SK-N-SH (cell line): ENCODE measurements at regions not wholly inside any gene's neighbourhood (a gene's known extent, or its start where the extent isn't known, plus 50 kb on each side); places are given as distances from the start of the nearest gene placed in this dataset.
"Not testable (repeated sequence)": the region's sequence is repeated elsewhere in the genome, so short reads cannot be mapped to it uniquely, and the experiment has no call there.

Experiments used
- CTCF ChIA-PET: fragments of 300-600, 350-600 bp; formaldehyde crosslinking; extraction: SDS; loops from one replicate; lab custom pipeline; 2021; lab: Yijun Ruan, JAX
- POLR2A ChIA-PET: fragments of 350-600 bp; sonication (Branson Sonifier 250); formaldehyde crosslinking; extraction: SDS; loops from one replicate; lab custom pipeline; 2020; ENCODE audit warnings: antibody characterized with exemption, inconsistent platforms; lab: Yijun Ruan, JAX
- DNase-seq: peaks from one replicate; pipeline ENCODE4 v3.0.0; 2012
- H2AFZ ChIP-seq: fragments of 200-600 bp; sonication (generic); 2 replicates; pipeline ENCODE4 v1.8.1; 2016; ENCODE audit warnings: antibody characterized with exemption, mild to moderate bottlenecking, low read depth
- H3F3A ChIP-seq: fragments of 200-600 bp; sonication (generic); replicated peaks from 2 replicates; pipeline ENCODE3; 2016; ENCODE audit warnings: antibody characterized with exemption, mild to moderate bottlenecking; ENCODE audit not compliant: insufficient read depth
- H3K27ac ChIP-seq, 2 experiments: fragments of 200-500 bp in 1 of 2; fragments of 200-600 bp in 1 of 2; sonication (Bioruptor generic) in 1 of 2; sonication (generic), shearing (Covaris generic) in 1 of 2; 2 replicates each; pipeline versions ENCODE4 v1.5.1 to v1.6.1; 2014 to 2016; ENCODE audit warnings: low read depth in 2 of 2, inconsistent platforms in 1 of 2, low read length in 1 of 2, mild to moderate bottlenecking in 1 of 2, mixed read lengths in 1 of 2
- H3K27me3 ChIP-seq: fragments of 200-600 bp; sonication (generic), shearing (Covaris generic); 2 replicates; pipeline ENCODE4 v1.6.1; 2016; ENCODE audit warnings: mixed run types; ENCODE audit not compliant: insufficient read depth
- H3K36me3 ChIP-seq, 2 experiments: fragments of 200-500 bp in 1 of 2; fragments of 200-600 bp in 1 of 2; sonication (Bioruptor generic) in 1 of 2; sonication (generic) in 1 of 2; replicated peaks in 1 of 2; 2 replicates each; pipeline versions ENCODE3 to v1.5.1; 2014 to 2016; ENCODE audit warnings: low read length in 1 of 2, mild to moderate bottlenecking in 1 of 2; ENCODE audit not compliant: insufficient read depth in 2 of 2, control insufficient read depth in 1 of 2
- H3K4me1 ChIP-seq, 2 experiments: fragments of 200-500 bp in 1 of 2; fragments of 200-600 bp in 1 of 2; sonication (Bioruptor generic) in 1 of 2; sonication (generic), shearing (Covaris generic) in 1 of 2; 2 replicates each; pipeline versions ENCODE4 v1.5.1 to v1.6.1; 2014 to 2016; ENCODE audit warnings: low read depth in 1 of 2, low read length in 1 of 2, mixed run types in 1 of 2; ENCODE audit not compliant: insufficient read depth in 2 of 2, control insufficient read depth in 1 of 2
- H3K4me2 ChIP-seq: fragments of 200-600 bp; sonication (generic), shearing (Covaris generic); 2 replicates; pipeline ENCODE4 v1.6.1; 2017; ENCODE audit warnings: mixed run types
- H3K4me3 ChIP-seq, 2 experiments: fragments of 200-500 bp in 1 of 2; fragments of 200-600 bp in 1 of 2; sonication (Bioruptor generic) in 1 of 2; sonication (generic), shearing (Covaris generic) in 1 of 2; 2 replicates each; pipeline versions ENCODE4 v1.5.1 to v1.8.1; 2014 to 2016; ENCODE audit warnings: low read depth in 2 of 2, inconsistent platforms in 1 of 2, low read length in 1 of 2, mild to moderate bottlenecking in 1 of 2, mixed read lengths in 1 of 2, moderate library complexity in 1 of 2
- H3K79me2 ChIP-seq: fragments of 200-600 bp; sonication (generic); 2 replicates; pipeline ENCODE4 v1.8.1; 2017; ENCODE audit warnings: mild to moderate bottlenecking; ENCODE audit not compliant: insufficient read depth
- H3K9ac ChIP-seq: fragments of 200-600 bp; sonication (generic); 2 replicates; pipeline ENCODE4 v1.6.1; 2017; ENCODE audit warnings: mixed run types
- H3K9me2 ChIP-seq: fragments of 200-600 bp; sonication (generic); 2 replicates; pipeline ENCODE4 v1.6.1; 2017; ENCODE audit warnings: mixed run types
- H3K9me3 ChIP-seq: fragments of 200-600 bp; sonication (generic); 2 replicates; pipeline ENCODE4 v1.6.1; 2017; ENCODE audit warnings: mixed run types, mild to moderate bottlenecking, moderate library complexity
- H4K20me1 ChIP-seq: fragments of 200-600 bp; sonication (generic); 2 replicates; pipeline ENCODE4 v1.6.1; 2017; ENCODE audit warnings: mild to moderate bottlenecking, mixed run types; ENCODE audit not compliant: insufficient read depth
- CHD2 ChIP-seq: fragments of 150-350 bp; IDR thresholded peaks from 2 replicates; pipeline ENCODE4 v1.6.1; 2018; ENCODE audit warnings: low read length; ENCODE audit not compliant: partially characterized antibody
- FOXJ3 ChIP-seq: sonication (generic); formaldehyde crosslinking; IDR thresholded peaks from 2 replicates; pipeline ENCODE4 v1.5.1; 2020; ENCODE audit warnings: mild to moderate bottlenecking, missing genetic modification reagents
- IRF3 ChIP-seq: fragments of 150-350 bp; IDR thresholded peaks from 2 replicates; pipeline ENCODE4 v1.6.1; 2016; ENCODE audit warnings: mild to moderate bottlenecking, low read depth, low read length
- NFIC ChIP-seq: IDR thresholded peaks from 2 replicates; pipeline ENCODE4 v1.4.0; 2012; ENCODE audit warnings: borderline replicate concordance
- PBX3 ChIP-seq: IDR thresholded peaks from 2 replicates; pipeline ENCODE4; 2012
- POLR2AphosphoS5 ChIP-seq: IDR thresholded peaks from 2 replicates; pipeline ENCODE4 v1.6.1; 2012; ENCODE audit warnings: low read depth, low read length
- RAD21 ChIP-seq: IDR thresholded peaks from 2 replicates; pipeline ENCODE4 v1.6.1; 2012; ENCODE audit warnings: mild to moderate bottlenecking, low read length
- RFX5 ChIP-seq: IDR thresholded peaks from 2 replicates; pipeline ENCODE4 v1.6.1; 2012; ENCODE audit warnings: mild to moderate bottlenecking, improper control_type of control experiment, low read length
- RXRA ChIP-seq: IDR thresholded peaks from 2 replicates; pipeline ENCODE4 v1.4.0; 2012; ENCODE audit warnings: low read depth, mild to moderate bottlenecking, borderline replicate concordance
- USF1 ChIP-seq: IDR thresholded peaks from 2 replicates; pipeline ENCODE4 v1.4.0; 2012; ENCODE audit warnings: low read depth, borderline replicate concordance
- USF2 ChIP-seq: fragments of 150-350 bp; IDR thresholded peaks from 2 replicates; pipeline ENCODE4 v1.6.1; 2017; ENCODE audit warnings: antibody characterized with exemption, low read length, low read depth, borderline replicate concordance
- WGBS: methylation state at CpG from one replicate; pipeline ENCODE4 v1.1.6; 2017; ENCODE audit warnings: low lambda C conversion rate; 5-methylcytosine and 5-hydroxymethylcytosine counted together

DNA sequence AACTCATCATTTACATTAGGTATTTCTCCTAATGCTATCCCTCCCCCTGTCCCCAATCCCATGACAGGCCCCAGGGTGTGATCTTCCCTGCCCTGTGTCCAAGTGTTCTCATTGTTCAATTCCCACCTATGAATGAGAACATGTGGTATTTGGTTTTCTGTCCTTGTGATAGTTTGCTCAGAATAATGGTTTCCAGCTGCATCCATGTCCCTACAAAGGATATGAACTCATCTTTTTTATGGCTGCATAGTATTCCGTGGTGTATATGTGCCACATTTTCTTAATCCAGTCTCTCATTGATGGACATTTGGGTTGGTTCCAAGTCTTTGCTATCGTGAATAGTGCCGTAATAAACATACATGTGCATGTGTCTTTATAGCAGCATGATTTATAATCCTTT is 113.0 kb upstream of the CHD6 start:
- H2AFZ ChIP-seq, H3K27ac ChIP-seq, H3K4me2 ChIP-seq, H3K27me3 ChIP-seq, H3K79me2 ChIP-seq, H3K9ac ChIP-seq, H3K9me3 ChIP-seq, H3F3A ChIP-seq, POLR2A ChIA-PET, H3K4me1 ChIP-seq, H3K4me3 ChIP-seq, H4K20me1 ChIP-seq, H3K9me2 ChIP-seq, DNase-seq, H3K36me3 ChIP-seq: not testable (repeated sequence)
- CTCF ChIA-PET = interaction anchor here (2.1 to 3.7 kb wide), 2 partner anchors 7 to 33 kb away, joined by 11 to 28 read pairs; no protein-coding TSS in a partner anchor
- 15% methylated on average over 3 of the region's 3 CpGs for WGBS

- H2AFZ ChIP-seq, H3K27me3 ChIP-seq, H3K27ac ChIP-seq, DNase-seq, H3K79me2 ChIP-seq, H3K9me2 ChIP-seq, H3K9ac ChIP-seq, H3K4me3 ChIP-seq, H3F3A ChIP-seq, H3K4me2 ChIP-seq, H3K4me1 ChIP-seq, POLR2A ChIA-PET, H3K9me3 ChIP-seq, H4K20me1 ChIP-seq, H3K36me3 ChIP-seq: not testable (repeated sequence)
- CTCF ChIA-PET = interaction anchor here (3.7 kb wide), 1 partner anchor 10 kb away, joined by 28 read pairs; no protein-coding TSS in a partner anchor
- WGBS = 37% methylated on average over 6 of the region's 6 CpGs
Observed at GRCh38 chr20:41727681-41728080, 109.5 kb upstream of the CHD6 start.

DNA sequence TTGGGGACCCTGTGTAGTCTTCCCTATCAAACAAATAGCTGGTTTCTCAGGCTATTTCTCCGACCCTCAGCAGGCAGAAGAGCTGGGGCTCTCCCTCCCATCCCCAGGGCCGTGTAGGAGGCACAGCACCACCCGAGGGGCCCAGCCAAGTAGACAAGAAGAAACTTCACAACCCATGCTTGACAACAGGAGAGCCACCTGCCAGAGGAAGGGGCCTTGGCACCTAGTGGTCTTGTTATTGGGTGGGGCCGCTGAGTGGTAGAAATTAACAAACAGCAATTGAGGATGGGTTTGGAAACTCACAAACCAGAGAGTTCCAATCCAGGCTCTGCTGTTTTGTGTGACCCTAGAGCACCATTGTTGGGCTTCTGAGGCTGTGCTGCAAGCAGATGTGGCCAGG is 108.5 kb upstream of the CHD6 start:
- no peak overlapping the region for H2AFZ ChIP-seq
- H3K4me3 ChIP-seq = no peak overlapping the region
- ChIA-PET POLR2A (no interaction called here), CTCF (interaction anchor here (0.9 to 2.2 kb wide), 3 partner anchors 11 to 1461 kb away, joined by 3 to 12 read pairs (median 3); no protein-coding TSS in a partner anchor)
- no peaks in the 10 kb centered on the region for H3K4me1 ChIP-seq
- no peak for DNase-seq
- TF ChIP-seq FOXJ3 (CRISPR knock-in tag) (no peak), RFX5 (no peak), CHD2 (no peak), USF1 (no peak), POLR2AphosphoS5 (no peak)
- 0% methylated on average over 4 of the region's 4 CpGs for WGBS
- H3K36me3 ChIP-seq = no peaks in the 10 kb centered on the region
- H3K9ac ChIP-seq = no peak overlapping the region
- H3K27me3 ChIP-seq = no peaks in the 10 kb centered on the region
- H3F3A ChIP-seq = no peaks in the 10 kb centered on the region
- H3K4me2 ChIP-seq = no peak overlapping the region
- H3K27ac ChIP-seq = no peak overlapping the region
- H3K9me3 ChIP-seq = no peaks in the 10 kb centered on the region
- H3K9me2 ChIP-seq = no peaks in the 10 kb centered on the region
- no peaks in the 10 kb centered on the region for H4K20me1 ChIP-seq
- no peaks in the 10 kb centered on the region for H3K79me2 ChIP-seq

DNA sequence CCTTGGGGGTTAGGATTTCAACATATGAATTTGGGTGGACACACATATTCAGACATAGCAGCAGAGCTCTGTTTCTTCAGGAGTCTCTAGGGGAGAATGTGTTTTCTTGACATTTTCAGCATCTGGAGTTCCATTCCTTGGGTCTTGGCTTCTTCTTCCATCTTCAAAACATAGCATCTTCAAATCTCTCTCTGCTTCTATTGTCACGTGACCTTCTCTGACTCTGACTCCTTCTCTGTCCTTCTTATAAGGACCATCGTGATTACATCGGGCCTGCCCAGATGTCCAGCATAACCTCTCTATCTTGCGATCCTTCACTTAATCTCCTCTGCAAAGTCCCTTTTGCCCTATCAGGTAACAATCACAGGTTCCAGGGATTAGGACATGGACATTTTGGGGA is 101.0 kb upstream of the CHD6 start:
- ChIA-PET POLR2A (no interaction called here), CTCF (interaction anchor here (1.4 to 5.8 kb wide), 2 partner anchors 20 to 22 kb away, joined by 4 to 29 read pairs; no protein-coding TSS in a partner anchor)
- Histone ChIP-seq H3K9me3 (no peaks in the 10 kb centered on the region), H3K9me2 (no peaks in the 10 kb centered on the region), H3K27me3 (no peaks in the 10 kb centered on the region), H3K4me2 (no peak overlapping the region), H2AFZ (no peak overlapping the region), H3K4me3 (no peak overlapping the region), H3F3A (no peaks in the 10 kb centered on the region), H3K36me3 (no peaks in the 10 kb centered on the region), H3K79me2 (no peaks in the 10 kb centered on the region), H3K27ac (no peak overlapping the region), H3K9ac (no peak overlapping the region), H4K20me1 (no peaks in the 10 kb centered on the region), H3K4me1 (peaks cover 0 to 7% of the 10 kb centered on the region in 2 experiments; a peak in 1 of 4 replicates)
- WGBS = 52% methylated on average over 4 of the region's 4 CpGs
- no peak for DNase-seq
- no peak for TF ChIP-seq IRF3
- TF ChIP-seq USF2 = no peak
- no peak for TF ChIP-seq RXRA
- TF ChIP-seq PBX3 = no peak
- TF ChIP-seq NFIC = no peak
- no peak for TF ChIP-seq USF1
- no peak for TF ChIP-seq FOXJ3 (CRISPR knock-in tag)
- TF ChIP-seq RAD21 = no peak
